GM13977 (cell line): ENCODE measurements at regions not wholly inside any gene's neighbourhood (a gene's known extent, or its start where the extent isn't known, plus 50 kb on each side); places are given as distances from the start of the nearest gene placed in this dataset.
"Not testable (repeated sequence)": the region's sequence is repeated elsewhere in the genome, so short reads cannot be mapped to it uniquely, and the experiment has no call there.

Source experiments
- DNase-seq: peaks from one replicate; pipeline ENCODE4 v3.0.0; 2012; ENCODE audit warnings: low spot score
- CTCF ChIP-seq: IDR thresholded peaks from 2 replicates; pipeline ENCODE4 v1.5.1; 2012; ENCODE audit warnings: mild to moderate bottlenecking, control low read depth; ENCODE audit not compliant: insufficient read depth; ENCODE audit errors: extremely low read depth, missing control alignments
- in situ Hi-C: fragments of 300-500 bp; cut with MboI; formaldehyde crosslinking; loops from one replicate; pipeline ENCODE4 v1.12.0; 2022; ENCODE audit warnings: low sequenced_read_pairs, low pct_unique_long_range_greater_than_20kb, mixed read lengths, inconsistent platforms; ENCODE audit not compliant: unreplicated experiment

- in situ Hi-C loops: no loop called here
- no peak for DNase-seq
- no peak for TF ChIP-seq CTCF
Observed at GRCh38 chr15:79769933-79770759, 126.7 kb downstream of the MTHFS start.

- TF ChIP-seq CTCF: no peak
- no peak for DNase-seq
- in situ Hi-C loops: no loop called here
Observed at GRCh38 chr15:79773128-79773527, 123.7 kb downstream of the MTHFS start.

- no peak for TF ChIP-seq CTCF
- in situ Hi-C loops: no loop called here
- DNase-seq: no peak
Observed at GRCh38 chr15:79775821-79776220, 121.0 kb downstream of the MTHFS start.

- DNase-seq: no peak
- TF ChIP-seq CTCF: no peak
- in situ Hi-C loops: no loop called here
Observed at GRCh38 chr15:79777916-79778315, 118.9 kb downstream of the MTHFS start.

- in situ Hi-C loops: no loop called here
- no peak for TF ChIP-seq CTCF
- DNase-seq: no peak
Observed at GRCh38 chr15:79778378-79778990, 118.3 kb downstream of the MTHFS start.

- in situ Hi-C loops: no loop called here
- no peak for TF ChIP-seq CTCF
- DNase-seq: no peak
Observed at GRCh38 chr15:79779746-79780145, 117.1 kb downstream of the MTHFS start.

- in situ Hi-C loops, DNase-seq: not testable (repeated sequence)
Observed at GRCh38 chr15:79782307-79782706, 114.5 kb downstream of the MTHFS start.
